GM12878 (cell line): ENCODE measurements at regions not wholly inside any gene's neighbourhood (a gene's known extent, or its start where the extent isn't known, plus 50 kb on each side); places are given as distances from the start of the nearest gene placed in this dataset.

Experiments used
- ATAC-seq: fragments of 200-7000 bp; cut with Tn5 transposase; 3 replicates; pipeline ENCODE4 v1.9.1; 2020; ENCODE audit warnings: mild to moderate bottlenecking, moderate library complexity
- BruUV-seq: library from RNA; stranded (reverse); fragments of 400-500 nt; replicated peaks from 2 replicates; lab custom pipeline; 2021; lab: Mats Ljungman, UMichigan
- CTCF ChIA-PET: fragments of 300-600 bp; sonication (Branson Sonifier 250); formaldehyde crosslinking; extraction: SDS; loops from one replicate; lab custom pipeline; 2021; ENCODE audit warnings: inconsistent platforms; lab: Yijun Ruan, JAX
- POLR2A ChIA-PET: fragments of 350-600 bp; formaldehyde crosslinking; extraction: SDS; loops from one replicate; lab custom pipeline; 2021; ENCODE audit warnings: inconsistent platforms; lab: Charles Lee
- RAD21 ChIA-PET: fragments of 300-600 bp; sonication (Branson Sonifier 250); formaldehyde crosslinking; loops from one replicate; lab custom pipeline; 2023; ENCODE audit warnings: antibody characterized with exemption; ENCODE audit not compliant: unreplicated experiment; lab: Charles Lee
- SMC1A ChIA-PET: fragments of 300-600 bp; sonication (Branson Sonifier 250); formaldehyde crosslinking; loops from one replicate; lab custom pipeline; 2023; ENCODE audit not compliant: unreplicated experiment, uncharacterized antibody; lab: Charles Lee
- DNase-seq: peaks from one replicate; pipeline ENCODE4 v3.0.0-alpha.2; 2011; ENCODE audit warnings: low read depth, low spot score
- FAIRE-seq: peaks from 3 replicates; lab custom pipeline; 2011; peaks lifted over from hg19 to GRCh38; lab: Jason Lieb, UNC
- H2AFZ ChIP-seq: 2 replicates; pipeline ENCODE4 v1.6.0; 2011; ENCODE audit warnings: low read depth, low read length, control low read depth; ENCODE audit not compliant: control insufficient read depth
- H3K27ac ChIP-seq: 2 replicates; pipeline ENCODE4 v1.5.1; 2011; ENCODE audit warnings: control low read depth; ENCODE audit not compliant: control insufficient read depth, insufficient read depth
- H3K27me3 ChIP-seq, 2 experiments: replicated peaks in 1 of 2; 2 replicates each; pipeline versions ENCODE4 v1.6.0 to v1.6.1; 2011; ENCODE audit warnings: low read length in 1 of 2; ENCODE audit not compliant: control insufficient read depth in 2 of 2, insufficient read depth in 2 of 2
- H3K36me3 ChIP-seq, 2 experiments: 2 replicates each; pipeline ENCODE4 v1.5.1; 2011; ENCODE audit warnings: low read length in 1 of 2; ENCODE audit not compliant: control insufficient read depth in 2 of 2, insufficient read depth in 2 of 2
- H3K4me1 ChIP-seq: 2 replicates; pipeline ENCODE4 v1.6.1; 2011; ENCODE audit warnings: mild to moderate bottlenecking, low read length, moderate library complexity, mixed read lengths; ENCODE audit not compliant: control insufficient read depth, insufficient read depth
- H3K4me2 ChIP-seq: 2 replicates; pipeline ENCODE4 v1.6.0; 2011; ENCODE audit warnings: control low read depth; ENCODE audit not compliant: control insufficient read depth, insufficient read depth
- H3K4me3 ChIP-seq: fragments of 200-600 bp; sonication (generic); 2 replicates; pipeline ENCODE4 v1.5.1; 2016
- H3K79me2 ChIP-seq: 2 replicates; pipeline ENCODE4 v1.6.0; 2011; ENCODE audit warnings: low read length; ENCODE audit not compliant: control insufficient read depth, insufficient read depth
- H3K9ac ChIP-seq: 2 replicates; pipeline ENCODE4 v1.8.0; 2011; ENCODE audit warnings: low read length, control low read depth, mixed read lengths; ENCODE audit not compliant: control insufficient read depth, insufficient read depth
- H3K9me3 ChIP-seq: replicated peaks from 3 replicates; pipeline ENCODE4 v1.5.1; 2011; ENCODE audit warnings: mild to moderate bottlenecking, low read length; ENCODE audit not compliant: control insufficient read depth, insufficient read depth
- H4K20me1 ChIP-seq: 2 replicates; pipeline ENCODE4 v1.6.0; 2011; ENCODE audit not compliant: control insufficient read depth, insufficient read depth
- CREB1 ChIP-seq: IDR thresholded peaks from 2 replicates; pipeline ENCODE4 v1.6.1; 2012; ENCODE audit warnings: low read depth, mild to moderate bottlenecking, inconsistent platforms
- E2F4 ChIP-seq: IDR thresholded peaks from 2 replicates; pipeline ENCODE4 v1.6.1; 2012; ENCODE audit warnings: low read depth, low read length, improper control_type of control experiment
- EED ChIP-seq: sonication (generic); IDR thresholded peaks from 2 replicates; pipeline ENCODE4 v1.6.1; 2016; ENCODE audit warnings: antibody characterized with exemption, low read depth
- FOXK2 ChIP-seq: fragments of 450-650 bp; IDR thresholded peaks from 2 replicates; pipeline ENCODE4 v1.6.1; 2017; ENCODE audit warnings: mild to moderate bottlenecking, moderate library complexity
- GATAD2B ChIP-seq: fragments of 450-650 bp; conservative IDR thresholded peaks from 2 replicates; pipeline ENCODE4 v1.6.1; 2017; ENCODE audit warnings: low read depth, mild to moderate bottlenecking, moderate library complexity
- IRF3 ChIP-seq: fragments of 450-650 bp; IDR thresholded peaks from 2 replicates; pipeline ENCODE4 v1.6.1; 2014; ENCODE audit warnings: mild to moderate bottlenecking
- JUND ChIP-seq: IDR thresholded peaks from 2 replicates; pipeline ENCODE4 v1.6.1; 2012; ENCODE audit warnings: low read depth, mild to moderate bottlenecking, low read length, improper control_type of control experiment, moderate library complexity
- MYC ChIP-seq: IDR thresholded peaks from 2 replicates; pipeline ENCODE4 v1.6.1; 2011; ENCODE audit warnings: mild to moderate bottlenecking, low read length, moderate library complexity, inconsistent platforms; ENCODE audit not compliant: insufficient read depth, insufficient replicate concordance, insufficient read length, severe bottlenecking
- RELA ChIP-seq: fragments of 450-650 bp; IDR thresholded peaks from 2 replicates; pipeline ENCODE4 v1.8.0; 2014; ENCODE audit warnings: borderline replicate concordance; ENCODE audit not compliant: partially characterized antibody
- SREBF1 ChIP-seq: IDR thresholded peaks from 2 replicates; pipeline ENCODE4 v1.6.1; 2012; ENCODE audit warnings: mild to moderate bottlenecking, low read length
- SREBF2 ChIP-seq: IDR thresholded peaks from 2 replicates; pipeline ENCODE4 v1.6.1; 2012; ENCODE audit warnings: mild to moderate bottlenecking, low read length
- SUPT20H ChIP-seq: IDR thresholded peaks from 2 replicates; pipeline ENCODE4 v1.6.1; 2011; ENCODE audit warnings: low read depth, mild to moderate bottlenecking, low read length, moderate library complexity, borderline replicate concordance; ENCODE audit not compliant: control insufficient read depth
- SUZ12 ChIP-seq: fragments of 200-600 bp; sonication (generic); IDR thresholded peaks from one replicate; pipeline ENCODE4 v1.6.1; 2018; ENCODE audit warnings: antibody characterized with exemption, mild to moderate bottlenecking; ENCODE audit not compliant: unreplicated experiment
- WGBS: methylation state at CpG from one replicate; pipeline ENCODE4 v1.1.6; 2016; ENCODE audit warnings: low lambda C conversion rate; ENCODE audit not compliant: insufficient replicate concordance, insufficient coverage; ENCODE audit errors: missing lambda C conversion rate; 5-methylcytosine and 5-hydroxymethylcytosine counted together
- in situ Hi-C: fragments of 300-500 bp; cut with MboI; formaldehyde crosslinking; loops from 9 replicates; pipeline ENCODE4 v1.14.3; 2018; ENCODE audit warnings: mixed read lengths
- intact Hi-C: fragments of 100-400 bp; cut with micrococcal nuclease; formaldehyde crosslinking; loops from one replicate; pipeline ENCODE4 v1.14.2; 2022; ENCODE audit not compliant: unreplicated experiment
- TF ChIP-seq, protein P1 (sequence below): IDR thresholded peaks from 2 replicates; pipeline ENCODE4 v1.6.1; 2012; ENCODE audit warnings: mild to moderate bottlenecking, low read depth, low read length
- TF ChIP-seq, protein P2 (sequence below): IDR thresholded peaks from 2 replicates; pipeline ENCODE4 v1.6.1; 2012; ENCODE audit warnings: low read depth, low read length, improper control_type of control experiment

DNA sequence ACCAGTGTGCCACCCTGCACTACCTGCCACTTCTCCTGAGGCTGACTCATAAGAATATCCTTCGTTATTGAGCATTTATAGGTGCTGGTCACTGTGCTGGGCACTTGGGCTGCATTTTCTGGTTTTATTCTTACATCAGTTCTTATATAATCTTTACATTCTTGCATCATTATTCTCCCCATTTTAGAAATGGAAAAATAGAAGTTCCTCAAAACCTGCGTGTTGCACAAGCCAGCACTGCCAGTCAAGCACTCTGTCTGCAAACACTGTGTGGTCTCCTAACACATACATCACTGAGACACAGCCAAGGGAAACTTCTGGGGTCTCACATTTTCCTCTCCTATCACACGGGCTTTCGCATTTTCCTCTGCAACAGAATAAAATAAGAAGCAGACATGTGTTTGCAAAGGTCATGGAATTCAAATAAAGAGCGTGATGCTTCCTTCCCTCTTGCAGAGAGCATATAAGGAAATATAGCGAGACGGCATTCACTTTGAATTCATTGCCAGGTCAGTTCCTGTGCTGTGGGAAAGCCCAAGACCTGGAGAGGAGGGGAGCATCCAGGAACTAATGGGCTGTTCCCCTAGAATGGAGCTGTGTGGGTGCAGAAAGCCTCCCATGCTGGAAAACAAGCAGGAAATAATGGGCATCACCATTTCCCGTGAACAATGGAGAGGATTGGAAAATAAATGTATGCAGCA lies 73.9 kb upstream of the SEZ6L start:
- Histone ChIP-seq H3K79me2 (no peaks in the 10 kb centered on the region), H3K27ac (no peak overlapping the region), H4K20me1 (no peaks in the 10 kb centered on the region), H3K4me1 (no peaks in the 10 kb centered on the region), H2AFZ (no peak overlapping the region), H3K4me3 (no peak overlapping the region), H3K36me3 (no peaks in the 10 kb centered on the region), H3K9me3 (no peaks in the 10 kb centered on the region), H3K9ac (no peak overlapping the region), H3K27me3 (0 out of 4 replicates have a peak, but pooled peaks cover 0 to 2% of the 10 kb centered on the region in 2 experiments), H3K4me2 (no peak overlapping the region)
- POLR2A ChIA-PET, result no interaction called here
- CTCF ChIA-PET, result no interaction called here
- DNase-seq (no peak), ATAC-seq (no peak), FAIRE-seq (no peak)
- intact Hi-C loops, result no loop called here
- RAD21 ChIA-PET, result no interaction called here
- in situ Hi-C loops, result no loop called here
- 21% methylated on average over 8 of the region's 8 CpGs for WGBS
- SMC1A ChIA-PET, result no interaction called here
- no peak for TF ChIP-seq CREB1
- TF ChIP-seq SUPT20H, result no peak
- TF ChIP-seq RELA, result no peak
- TF ChIP-seq, protein P1, sequence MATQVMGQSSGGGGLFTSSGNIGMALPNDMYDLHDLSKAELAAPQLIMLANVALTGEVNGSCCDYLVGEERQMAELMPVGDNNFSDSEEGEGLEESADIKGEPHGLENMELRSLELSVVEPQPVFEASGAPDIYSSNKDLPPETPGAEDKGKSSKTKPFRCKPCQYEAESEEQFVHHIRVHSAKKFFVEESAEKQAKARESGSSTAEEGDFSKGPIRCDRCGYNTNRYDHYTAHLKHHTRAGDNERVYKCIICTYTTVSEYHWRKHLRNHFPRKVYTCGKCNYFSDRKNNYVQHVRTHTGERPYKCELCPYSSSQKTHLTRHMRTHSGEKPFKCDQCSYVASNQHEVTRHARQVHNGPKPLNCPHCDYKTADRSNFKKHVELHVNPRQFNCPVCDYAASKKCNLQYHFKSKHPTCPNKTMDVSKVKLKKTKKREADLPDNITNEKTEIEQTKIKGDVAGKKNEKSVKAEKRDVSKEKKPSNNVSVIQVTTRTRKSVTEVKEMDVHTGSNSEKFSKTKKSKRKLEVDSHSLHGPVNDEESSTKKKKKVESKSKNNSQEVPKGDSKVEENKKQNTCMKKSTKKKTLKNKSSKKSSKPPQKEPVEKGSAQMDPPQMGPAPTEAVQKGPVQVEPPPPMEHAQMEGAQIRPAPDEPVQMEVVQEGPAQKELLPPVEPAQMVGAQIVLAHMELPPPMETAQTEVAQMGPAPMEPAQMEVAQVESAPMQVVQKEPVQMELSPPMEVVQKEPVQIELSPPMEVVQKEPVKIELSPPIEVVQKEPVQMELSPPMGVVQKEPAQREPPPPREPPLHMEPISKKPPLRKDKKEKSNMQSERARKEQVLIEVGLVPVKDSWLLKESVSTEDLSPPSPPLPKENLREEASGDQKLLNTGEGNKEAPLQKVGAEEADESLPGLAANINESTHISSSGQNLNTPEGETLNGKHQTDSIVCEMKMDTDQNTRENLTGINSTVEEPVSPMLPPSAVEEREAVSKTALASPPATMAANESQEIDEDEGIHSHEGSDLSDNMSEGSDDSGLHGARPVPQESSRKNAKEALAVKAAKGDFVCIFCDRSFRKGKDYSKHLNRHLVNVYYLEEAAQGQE, result no peak
- no peak for TF ChIP-seq EED
- no peak for TF ChIP-seq SUZ12
- TF ChIP-seq FOXK2, result no peak
- TF ChIP-seq, protein P2, sequence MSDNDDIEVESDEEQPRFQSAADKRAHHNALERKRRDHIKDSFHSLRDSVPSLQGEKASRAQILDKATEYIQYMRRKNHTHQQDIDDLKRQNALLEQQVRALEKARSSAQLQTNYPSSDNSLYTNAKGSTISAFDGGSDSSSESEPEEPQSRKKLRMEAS, result no peak
- TF ChIP-seq MYC, result no peak
- TF ChIP-seq SREBF1, result no peak
- TF ChIP-seq GATAD2B, result no peak
- TF ChIP-seq SREBF2, result no peak
- no peak for TF ChIP-seq IRF3
- TF ChIP-seq E2F4, result no peak
- no peak for TF ChIP-seq JUND
- no TSS peak for BruUV-seq
